KMS-11 (cell line): ENCODE measurements at regions not wholly inside any gene's neighbourhood (a gene's known extent, or its start where the extent isn't known, plus 50 kb on each side); places are given as distances from the start of the nearest gene placed in this dataset.

ENCODE experiments used
- H2AFZ ChIP-seq: fragments of 200-600 bp; sonication (generic); 2 replicates; pipeline ENCODE4 v1.6.1; 2016; ENCODE audit warnings: antibody characterized with exemption, mixed run types, low read depth
- H3K27ac ChIP-seq: fragments of 200-600 bp; sonication (generic); 2 replicates; pipeline ENCODE4 v1.6.1; 2016; ENCODE audit warnings: mild to moderate bottlenecking, mixed run types
- H3K27me3 ChIP-seq: fragments of 200-600 bp; sonication (generic); 2 replicates; pipeline ENCODE4 v1.6.1; 2017; ENCODE audit warnings: mild to moderate bottlenecking, low read depth, mixed run types, moderate library complexity; ENCODE audit not compliant: insufficient read depth
- H3K36me3 ChIP-seq: fragments of 200-600 bp; sonication (generic); 2 replicates; pipeline ENCODE4 v1.6.1; 2017; ENCODE audit warnings: mild to moderate bottlenecking, mixed run types; ENCODE audit not compliant: insufficient read depth
- H3K4me1 ChIP-seq: fragments of 200-600 bp; sonication (generic); 2 replicates; pipeline ENCODE4 v1.6.1; 2016; ENCODE audit warnings: mild to moderate bottlenecking, low read depth, mixed run types; ENCODE audit not compliant: poor library complexity, severe bottlenecking
- H3K4me2 ChIP-seq: fragments of 200-600 bp; sonication (generic); 2 replicates; pipeline ENCODE4 v1.7.0; 2016; ENCODE audit warnings: mild to moderate bottlenecking, mixed run types
- H3K4me3 ChIP-seq: fragments of 200-600 bp; sonication (generic); IDR thresholded peaks from 2 replicates; pipeline ENCODE4 v1.6.1; 2017; ENCODE audit warnings: low read depth, low read length, mixed read lengths; ENCODE audit not compliant: insufficient read depth
- H3K79me2 ChIP-seq: fragments of 200-600 bp; sonication (generic); 2 replicates; pipeline ENCODE4 v1.6.1; 2016; ENCODE audit warnings: low read depth, mixed run types; ENCODE audit not compliant: insufficient read depth
- H3K9ac ChIP-seq: fragments of 200-600 bp; sonication (generic); 2 replicates; pipeline ENCODE4 v1.6.1; 2016; ENCODE audit warnings: mild to moderate bottlenecking, mixed run types
- H4K20me1 ChIP-seq: fragments of 200-600 bp; sonication (generic); 2 replicates; pipeline ENCODE4 v1.6.1; 2016; ENCODE audit warnings: mild to moderate bottlenecking, mixed run types; ENCODE audit not compliant: insufficient read depth
- CTCF ChIP-seq: fragments of 200-600 bp; sonication (generic); conservative IDR thresholded peaks from 2 replicates; pipeline ENCODE4 v1.6.1; 2017; ENCODE audit warnings: low read depth, mild to moderate bottlenecking, antibody characterized with exemption, low read length, moderate library complexity, mixed read lengths

GRCh38 chr6:21836277-21836676 lies 242.7 kb downstream of the SOX4 start:
- Histone ChIP-seq H3K36me3 (no peaks in the 10 kb centered on the region), H3K4me3 (no peak overlapping the region), H4K20me1 (no peaks in the 10 kb centered on the region), H3K79me2 (no peaks in the 10 kb centered on the region), H3K27me3 (no peaks in the 10 kb centered on the region), H3K4me1 (no peaks in the 10 kb centered on the region), H2AFZ (no peak overlapping the region), H3K27ac (no peak overlapping the region), H3K4me2 (no peak overlapping the region), H3K9ac (no peak overlapping the region)
- no peak for TF ChIP-seq CTCF

DNA sequence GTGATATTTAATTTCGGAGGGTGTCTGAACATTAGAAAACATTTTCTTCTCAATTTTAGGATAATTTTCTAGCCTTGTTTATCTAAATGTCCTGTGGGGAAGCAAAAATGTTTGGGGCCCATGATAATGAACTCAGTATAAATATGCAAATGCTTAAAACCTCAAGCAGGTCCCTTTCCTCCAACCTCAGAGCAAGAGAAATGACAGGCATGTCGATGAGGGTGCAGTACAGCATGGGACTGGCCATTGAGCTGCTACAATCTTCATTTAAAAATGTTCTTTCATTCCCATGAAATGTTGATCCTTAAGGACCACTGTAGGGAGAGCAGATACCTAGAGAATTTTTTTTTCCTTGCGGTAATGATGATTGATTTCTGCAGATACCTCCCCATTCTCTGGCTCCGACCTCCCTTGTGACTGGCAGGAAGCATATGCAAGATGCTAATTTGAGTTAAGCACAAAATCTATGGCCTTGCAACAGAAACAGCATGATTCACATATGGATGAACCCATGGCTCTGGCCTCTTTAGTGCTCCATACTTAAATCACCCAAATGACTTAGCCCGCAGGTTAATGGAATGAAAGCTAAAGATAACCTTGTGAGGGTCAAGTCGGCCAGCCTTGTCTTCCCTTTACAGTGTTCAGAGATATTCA lies 243.3 kb downstream of the SOX4 start:
- no peak overlapping the region for H3K4me3 ChIP-seq
- no peaks in the 10 kb centered on the region for H3K36me3 ChIP-seq
- H4K20me1 ChIP-seq = no peaks in the 10 kb centered on the region
- H3K4me2 ChIP-seq = no peak overlapping the region
- TF ChIP-seq CTCF = no peak
- no peaks in the 10 kb centered on the region for H3K27me3 ChIP-seq
- no peak overlapping the region for H3K27ac ChIP-seq
- H3K4me1 ChIP-seq = no peaks in the 10 kb centered on the region
- no peak overlapping the region for H2AFZ ChIP-seq
- no peaks in the 10 kb centered on the region for H3K79me2 ChIP-seq
- no peak overlapping the region for H3K9ac ChIP-seq

- Histone ChIP-seq H3K9ac (no peak overlapping the region), H3K27ac (no peak overlapping the region), H3K4me3 (no peak overlapping the region), H3K4me2 (no peak overlapping the region), H3K79me2 (no peaks in the 10 kb centered on the region), H3K4me1 (no peaks in the 10 kb centered on the region), H3K27me3 (no peaks in the 10 kb centered on the region), H4K20me1 (no peaks in the 10 kb centered on the region), H3K36me3 (no peaks in the 10 kb centered on the region), H2AFZ (no peak overlapping the region)
- no peak for TF ChIP-seq CTCF
These were observed 246.9 kb downstream of the SOX4 start for GRCh38 chr6:21840428-21840827.

- H3K4me2 ChIP-seq = no peak overlapping the region
- no peak overlapping the region for H2AFZ ChIP-seq
- no peak overlapping the region for H3K9ac ChIP-seq
- no peak for TF ChIP-seq CTCF
- H3K27ac ChIP-seq = no peak overlapping the region
- no peaks in the 10 kb centered on the region for H3K36me3 ChIP-seq
- H3K4me3 ChIP-seq = no peak overlapping the region
- no peaks in the 10 kb centered on the region for H3K4me1 ChIP-seq
- H3K79me2 ChIP-seq = no peaks in the 10 kb centered on the region
- H4K20me1 ChIP-seq = no peaks in the 10 kb centered on the region
- H3K27me3 ChIP-seq = no peaks in the 10 kb centered on the region
These were observed 249.5 kb downstream of the SOX4 start for GRCh38 chr6:21842875-21843645.
